ENCODE measurements at regions not wholly inside any gene's neighbourhood (a gene's known extent, or its start where the extent isn't known, plus 50 kb on each side); places are given as distances from the start of the nearest gene placed in this dataset.
A peak's percentile ranks its signal among the peaks of the same experiment; 100 is the strongest.

GRCh38 chr3:117954131-117954530 lies 1080.5 kb downstream of the IGSF11 start:
- no peak for DNase-seq (ENCODE audit: low spot score)

GRCh38 chr3:117955196-117955595 lies 1079.5 kb downstream of the IGSF11 start:
- no peak for DNase-seq (ENCODE audit: low spot score)

GRCh38 chr3:117958027-117958426 lies 1076.6 kb downstream of the IGSF11 start:
- no peak for DNase-seq (ENCODE audit: low spot score)

GRCh38 chr3:117962750-117963149 lies 1071.9 kb downstream of the IGSF11 start:
- DNase-seq (ENCODE audit: low spot score) = no peak

GRCh38 chr3:117963858-117964257 lies 1070.8 kb downstream of the IGSF11 start:
- no peak for DNase-seq (ENCODE audit: low spot score)

- no peak for DNase-seq (ENCODE audit: low spot score)
Observed at GRCh38 chr3:117964814-117965213, 1069.8 kb downstream of the IGSF11 start.

- DNase-seq (ENCODE audit: low spot score) = no peak
Observed at GRCh38 chr3:117977504-117978228, 1057.0 kb downstream of the IGSF11 start.

GRCh38 chr3:117979466-117979865 lies 1055.2 kb downstream of the IGSF11 start:
- no peak for DNase-seq (ENCODE audit: low spot score)

GRCh38 chr3:117987256-117987655 lies 1047.4 kb downstream of the IGSF11 start:
- DNase-seq (ENCODE audit: low spot score) = no peak

GRCh38 chr3:117989982-117990381 lies 1044.7 kb downstream of the IGSF11 start:
- DNase-seq (ENCODE audit: low spot score) = no peak

GRCh38 chr3:117990627-117991026 lies 1044.0 kb downstream of the IGSF11 start:
- no peak for DNase-seq (ENCODE audit: low spot score)

- DNase-seq (ENCODE audit: low spot score) = no peak
Observed at GRCh38 chr3:117995842-117996437, 1038.7 kb downstream of the IGSF11 start.

GRCh38 chr3:117997201-117998049 lies 1037.2 kb downstream of the IGSF11 start:
- DNase-seq (ENCODE audit: low spot score) = peak; percentile 66

GRCh38 chr3:117998071-117998470 lies 1036.6 kb downstream of the IGSF11 start:
- DNase-seq (ENCODE audit: low spot score) = peak; percentile 3

- DNase-seq (ENCODE audit: low spot score) = no peak
Observed at GRCh38 chr3:118000219-118000618, 1034.4 kb downstream of the IGSF11 start.

- DNase-seq (ENCODE audit: low spot score) = no peak
Observed at GRCh38 chr3:118001380-118001779, 1033.3 kb downstream of the IGSF11 start.

- DNase-seq (ENCODE audit: low spot score) = no peak
Observed at GRCh38 chr3:118011910-118012309, 1022.7 kb downstream of the IGSF11 start.

GRCh38 chr3:118029049-118029448 lies 1005.6 kb downstream of the IGSF11 start:
- DNase-seq (ENCODE audit: low spot score) = no peak

GRCh38 chr3:118036215-118036614 lies 998.4 kb downstream of the IGSF11 start:
- DNase-seq (ENCODE audit: low spot score) = no peak

- no peak for DNase-seq (ENCODE audit: low spot score)
Observed at GRCh38 chr3:118055381-118055780, 979.3 kb downstream of the IGSF11 start.

- DNase-seq (ENCODE audit: low spot score) = no peak
Observed at GRCh38 chr3:118057086-118057485, 977.6 kb downstream of the IGSF11 start.

GRCh38 chr3:118059096-118059495 lies 975.5 kb downstream of the IGSF11 start:
- no peak for DNase-seq (ENCODE audit: low spot score)

GRCh38 chr3:118067439-118067838 lies 967.2 kb downstream of the IGSF11 start:
- no peak for DNase-seq (ENCODE audit: low spot score)
